ENCODE measurements at regions not wholly inside any gene's neighbourhood (a gene's known extent, or its start where the extent isn't known, plus 50 kb on each side); places are given as distances from the start of the nearest gene placed in this dataset.

DNA sequence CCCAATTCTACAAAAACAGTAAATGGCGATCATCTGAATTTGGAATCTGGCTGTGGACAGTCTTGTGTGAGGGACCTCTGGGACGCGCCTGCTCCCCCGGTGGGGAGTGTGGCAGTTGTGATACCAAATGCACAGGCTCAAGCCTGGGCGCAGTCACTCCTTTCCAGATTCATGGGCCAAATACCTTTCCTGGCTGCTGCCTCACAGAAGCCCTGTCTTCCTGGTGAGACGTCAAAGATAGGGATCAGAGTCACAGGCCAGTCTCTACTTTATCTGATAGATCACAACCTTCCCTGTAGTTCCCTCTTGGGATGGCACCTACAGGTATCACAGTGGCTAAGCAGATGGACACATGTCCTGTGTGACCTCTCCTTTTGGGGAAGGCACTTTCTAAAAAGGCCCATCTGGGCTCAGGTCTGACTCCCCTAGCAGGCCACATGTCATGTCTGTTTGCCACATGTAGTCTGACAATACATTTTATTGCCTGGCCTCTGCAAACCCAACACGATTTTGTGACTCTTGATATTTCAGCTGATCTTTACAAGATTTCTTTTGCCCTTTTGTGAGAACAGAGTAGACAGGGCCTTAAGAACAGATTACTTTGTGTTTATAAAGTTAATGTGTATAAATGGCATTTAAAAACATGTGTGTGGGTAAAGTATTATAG, 150.1 kb downstream of the SNX10 start:
- peak; percentile 76; the same call in 1 of the 2 replicates for TF ChIP-seq MXI1 (IDR thresholded peaks at IDR 0.05; ENCODE audit: low read depth, low read length)
- no peak for TF ChIP-seq YY1 (IDR thresholded peaks at IDR 0.05; ENCODE audit: low read depth)
- no peak for TF ChIP-seq POLR2AphosphoS5 (IDR thresholded peaks at IDR 0.05; ENCODE audit: low read depth, low read length)
- peak; percentile 67 for TF ChIP-seq GATA2 (CRISPR knock-in tag; IDR thresholded peaks at IDR 0.05)
- no peak for TF ChIP-seq RFX5 (IDR thresholded peaks at IDR 0.05; ENCODE audit: low read length)
- no peak for TF ChIP-seq NFIC (IDR thresholded peaks at IDR 0.05; ENCODE audit: borderline replicate concordance)
- no peak for TF ChIP-seq JUND (IDR thresholded peaks at IDR 0.05)
- no peak for TF ChIP-seq RXRA (IDR thresholded peaks at IDR 0.05; ENCODE audit: borderline replicate concordance, low read depth)
- TF ChIP-seq EZH2phosphoT487 (IDR thresholded peaks at IDR 0.05; ENCODE audit: borderline replicate concordance, low read depth): no peak
- no peak for TF ChIP-seq ELF1 (IDR thresholded peaks at IDR 0.05)
- no peak for TF ChIP-seq TCF12 (IDR thresholded peaks at IDR 0.05)
- no peak for TF ChIP-seq TAF1 (IDR thresholded peaks at IDR 0.05; ENCODE audit: borderline replicate concordance, low read depth, low read length)
- TF ChIP-seq FOXJ3 (CRISPR knock-in tag; IDR thresholded peaks at IDR 0.05): no peak
- TF ChIP-seq FOXM1 (IDR thresholded peaks at IDR 0.05; ENCODE audit: low read depth): no peak
- TF ChIP-seq RCOR1 (IDR thresholded peaks at IDR 0.05; ENCODE audit: low read length): peak; percentile 34; the same call in 1 of the 2 replicates
- TF ChIP-seq, protein P1, sequence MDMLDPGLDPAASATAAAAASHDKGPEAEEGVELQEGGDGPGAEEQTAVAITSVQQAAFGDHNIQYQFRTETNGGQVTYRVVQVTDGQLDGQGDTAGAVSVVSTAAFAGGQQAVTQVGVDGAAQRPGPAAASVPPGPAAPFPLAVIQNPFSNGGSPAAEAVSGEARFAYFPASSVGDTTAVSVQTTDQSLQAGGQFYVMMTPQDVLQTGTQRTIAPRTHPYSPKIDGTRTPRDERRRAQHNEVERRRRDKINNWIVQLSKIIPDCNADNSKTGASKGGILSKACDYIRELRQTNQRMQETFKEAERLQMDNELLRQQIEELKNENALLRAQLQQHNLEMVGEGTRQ (IDR thresholded peaks at IDR 0.05; ENCODE audit: borderline replicate concordance, low read depth, low read length): no peak
- TF ChIP-seq RAD21 (IDR thresholded peaks at IDR 0.05; ENCODE audit: low read length): no peak
- TF ChIP-seq, protein P2, sequence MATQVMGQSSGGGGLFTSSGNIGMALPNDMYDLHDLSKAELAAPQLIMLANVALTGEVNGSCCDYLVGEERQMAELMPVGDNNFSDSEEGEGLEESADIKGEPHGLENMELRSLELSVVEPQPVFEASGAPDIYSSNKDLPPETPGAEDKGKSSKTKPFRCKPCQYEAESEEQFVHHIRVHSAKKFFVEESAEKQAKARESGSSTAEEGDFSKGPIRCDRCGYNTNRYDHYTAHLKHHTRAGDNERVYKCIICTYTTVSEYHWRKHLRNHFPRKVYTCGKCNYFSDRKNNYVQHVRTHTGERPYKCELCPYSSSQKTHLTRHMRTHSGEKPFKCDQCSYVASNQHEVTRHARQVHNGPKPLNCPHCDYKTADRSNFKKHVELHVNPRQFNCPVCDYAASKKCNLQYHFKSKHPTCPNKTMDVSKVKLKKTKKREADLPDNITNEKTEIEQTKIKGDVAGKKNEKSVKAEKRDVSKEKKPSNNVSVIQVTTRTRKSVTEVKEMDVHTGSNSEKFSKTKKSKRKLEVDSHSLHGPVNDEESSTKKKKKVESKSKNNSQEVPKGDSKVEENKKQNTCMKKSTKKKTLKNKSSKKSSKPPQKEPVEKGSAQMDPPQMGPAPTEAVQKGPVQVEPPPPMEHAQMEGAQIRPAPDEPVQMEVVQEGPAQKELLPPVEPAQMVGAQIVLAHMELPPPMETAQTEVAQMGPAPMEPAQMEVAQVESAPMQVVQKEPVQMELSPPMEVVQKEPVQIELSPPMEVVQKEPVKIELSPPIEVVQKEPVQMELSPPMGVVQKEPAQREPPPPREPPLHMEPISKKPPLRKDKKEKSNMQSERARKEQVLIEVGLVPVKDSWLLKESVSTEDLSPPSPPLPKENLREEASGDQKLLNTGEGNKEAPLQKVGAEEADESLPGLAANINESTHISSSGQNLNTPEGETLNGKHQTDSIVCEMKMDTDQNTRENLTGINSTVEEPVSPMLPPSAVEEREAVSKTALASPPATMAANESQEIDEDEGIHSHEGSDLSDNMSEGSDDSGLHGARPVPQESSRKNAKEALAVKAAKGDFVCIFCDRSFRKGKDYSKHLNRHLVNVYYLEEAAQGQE (IDR thresholded peaks at IDR 0.05; ENCODE audit: low read depth, low read length): no peak
- TF ChIP-seq, protein P3, sequence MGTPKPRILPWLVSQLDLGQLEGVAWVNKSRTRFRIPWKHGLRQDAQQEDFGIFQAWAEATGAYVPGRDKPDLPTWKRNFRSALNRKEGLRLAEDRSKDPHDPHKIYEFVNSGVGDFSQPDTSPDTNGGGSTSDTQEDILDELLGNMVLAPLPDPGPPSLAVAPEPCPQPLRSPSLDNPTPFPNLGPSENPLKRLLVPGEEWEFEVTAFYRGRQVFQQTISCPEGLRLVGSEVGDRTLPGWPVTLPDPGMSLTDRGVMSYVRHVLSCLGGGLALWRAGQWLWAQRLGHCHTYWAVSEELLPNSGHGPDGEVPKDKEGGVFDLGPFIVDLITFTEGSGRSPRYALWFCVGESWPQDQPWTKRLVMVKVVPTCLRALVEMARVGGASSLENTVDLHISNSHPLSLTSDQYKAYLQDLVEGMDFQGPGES (IDR thresholded peaks at IDR 0.05; ENCODE audit: low read depth, low read length): no peak
- TF ChIP-seq SMC3 (IDR thresholded peaks at IDR 0.05; ENCODE audit: low read depth, low read length): no peak
- TF ChIP-seq SIN3A (IDR thresholded peaks at IDR 0.05; ENCODE audit: borderline replicate concordance, low read depth, low read length): no peak
- Histone ChIP-seq H3K4me3 (ENCODE audit: low read depth in 2 of 2, low read length in 1 of 2) (no peak overlapping the region), H3F3A (replicated peaks; ENCODE audit: insufficient read depth) (no peaks in the 10 kb centered on the region), H3K4me1 (ENCODE audit: control insufficient read depth in 1 of 2, insufficient read depth in 2 of 2, low read depth in 1 of 2, low read length in 1 of 2) (peaks cover 0 to 25% of the 10 kb centered on the region in 2 experiments; a peak in 2 of 4 replicates), H3K4me2 (no peak overlapping the region), H3K9ac (no peak overlapping the region), H3K79me2 (ENCODE audit: insufficient read depth) (no peaks in the 10 kb centered on the region), H2AFZ (ENCODE audit: low read depth) (no peak overlapping the region), H3K27ac (ENCODE audit: low read depth in 2 of 2, low read length in 1 of 2) (peak overlapping the region in 1 of 2 experiments; percentile 53; a peak in 2 of 4 replicates), H3K27me3 (ENCODE audit: insufficient read depth) (no peaks in the 10 kb centered on the region), H3K9me2 (no peaks in the 10 kb centered on the region), H3K9me3 (no peaks in the 10 kb centered on the region), H3K36me3 (replicated peaks in 1 of 2; ENCODE audit: control insufficient read depth in 1 of 2, insufficient read depth in 2 of 2, low read length in 1 of 2) (no peaks in the 10 kb centered on the region), H4K20me1 (ENCODE audit: insufficient read depth) (no peaks in the 10 kb centered on the region)
- ChIA-PET POLR2A (no interaction called here), CTCF (interaction anchor here (1.0 to 1.3 kb wide), 2 partner anchors 13 to 226 kb away, joined by 3 read pairs; no protein-coding TSS in a partner anchor)
- WGBS (ENCODE audit: low lambda C conversion rate): 63% methylated on average over 7 of the region's 7 CpGs
- DNase-seq: peak; percentile 44

All from SK-N-SH (cell line).